Tibial artery (tissue), 4 donors: ENCODE measurements at regions not wholly inside any gene's neighbourhood (a gene's known extent, or its start where the extent isn't known, plus 50 kb on each side); places are given as distances from the start of the nearest gene placed in this dataset.
A peak's percentile ranks its signal among the peaks of the same experiment; 100 is the strongest.

ENCODE experiments used
- DNase-seq, 2 donors: peaks; one replicate each; pipeline ENCODE4 v3.0.0-alpha.2; 2019
- H3K27ac ChIP-seq, 2 donors: fragments of 200-600 bp; sonication (generic) in 1 of 2; 1 replicate in 1 of 2; 2 replicates in 1 of 2; pipeline ENCODE4 v1.5.1; 2018 to 2019; ENCODE audit warnings: mild to moderate bottlenecking in 1 of 2
- H3K27me3 ChIP-seq, 2 donors: fragments of 200-600 bp; sonication (generic) in 1 of 2; one replicate each; pipeline versions ENCODE4 v1.5.1 to v1.6.0; 2016 to 2019
- H3K36me3 ChIP-seq, 3 donors: fragments of 200-600 bp; sonication (generic) in 2 of 3; one replicate each; pipeline ENCODE4 v1.5.1; 2016 to 2019; ENCODE audit warnings: mild to moderate bottlenecking in 2 of 3
- H3K4me1 ChIP-seq, 4 donors: fragments of 200-600 bp; sonication (generic) in 2 of 4; 1 replicate in 3 of 4; 2 replicates in 1 of 4; pipeline ENCODE4 v1.5.1; 2016 to 2019
- H3K4me3 ChIP-seq, 2 donors: fragments of 200-600 bp; sonication (generic) in 1 of 2; 1 replicate in 1 of 2; 2 replicates in 1 of 2; pipeline ENCODE4 v1.5.1; 2018 to 2019; ENCODE audit warnings: mild to moderate bottlenecking in 2 of 2
- H3K9me3 ChIP-seq, 3 donors: fragments of 200-600 bp; sonication (generic) in 1 of 3; one replicate each; pipeline ENCODE4 v1.5.1; 2016 to 2019
- CTCF ChIP-seq, 2 experiments: fragments of 200-600 bp in 1 of 2; fragments of 450-650 bp in 1 of 2; IDR thresholded peaks; one replicate each; pipeline ENCODE4 v1.5.1; 2017 to 2019; ENCODE audit warnings: antibody characterized with exemption in 2 of 2, mild to moderate bottlenecking in 1 of 2, moderate library complexity in 1 of 2
- intact Hi-C: fragments of 100-400 bp; cut with DNase I; formaldehyde crosslinking; loops from one replicate; pipeline ENCODE4 v1.15.0; 2023; ENCODE audit warnings: low total_unique reads

GRCh38 chr3:29138171-29138570, 142.7 kb upstream of the RBMS3 start:
- Histone ChIP-seq H3K36me3 (no peaks in the 10 kb centered on the region), H3K4me3 (no peak overlapping the region), H3K9me3 (no peaks in the 10 kb centered on the region), H3K27ac (no peak overlapping the region), H3K4me1 (peaks cover 0 to 24% (median 6%) of the 10 kb centered on the region in 4 donors), H3K27me3 (no peaks in the 10 kb centered on the region)
- DNase-seq: no peak
- TF ChIP-seq CTCF (IDR thresholded peaks at IDR 0.05): no peak
- intact Hi-C loops: no loop called here

GRCh38 chr3:29140666-29141065, 140.2 kb upstream of the RBMS3 start:
- Histone ChIP-seq H3K27ac (peak overlapping the region; percentile 32 to 56), H3K27me3 (no peaks in the 10 kb centered on the region), H3K36me3 (no peaks in the 10 kb centered on the region), H3K4me1 (peaks cover 0 to 24% (median 6%) of the 10 kb centered on the region in 4 donors), H3K4me3 (no peak overlapping the region), H3K9me3 (no peaks in the 10 kb centered on the region)
- TF ChIP-seq CTCF (IDR thresholded peaks at IDR 0.05): no peak
- DNase-seq: no peak
- intact Hi-C loops: no loop called here

GRCh38 chr3:29141197-29141917, 139.5 kb upstream of the RBMS3 start:
- peaks cover 0 to 24% (median 6%) of the 10 kb centered on the region in 4 donors for H3K4me1 ChIP-seq
- intact Hi-C loops: no loop called here
- no peak overlapping the region for H3K4me3 ChIP-seq
- no peaks in the 10 kb centered on the region for H3K36me3 ChIP-seq
- TF ChIP-seq CTCF (IDR thresholded peaks at IDR 0.05): no peak
- H3K9me3 ChIP-seq: no peaks in the 10 kb centered on the region
- no peaks in the 10 kb centered on the region for H3K27me3 ChIP-seq
- no peak for DNase-seq
- peak overlapping the region; percentile 45 to 56 for H3K27ac ChIP-seq

- no peak overlapping the region for H3K4me3 ChIP-seq
- H3K4me1 ChIP-seq: peaks cover 0 to 24% (median 6%) of the 10 kb centered on the region in 4 donors
- no peak for TF ChIP-seq CTCF (IDR thresholded peaks at IDR 0.05)
- H3K36me3 ChIP-seq: no peaks in the 10 kb centered on the region
- no peaks in the 10 kb centered on the region for H3K27me3 ChIP-seq
- intact Hi-C loops: no loop called here
- no peak for DNase-seq
- H3K9me3 ChIP-seq: no peaks in the 10 kb centered on the region
- H3K27ac ChIP-seq: peak overlapping the region; percentile 45 to 56
Observed at GRCh38 chr3:29141918-29142275, 139.0 kb upstream of the RBMS3 start.

GRCh38 chr3:29143151-29143550, 137.7 kb upstream of the RBMS3 start:
- Histone ChIP-seq H3K27me3 (no peaks in the 10 kb centered on the region), H3K4me3 (no peak overlapping the region), H3K27ac (no peak overlapping the region), H3K9me3 (no peaks in the 10 kb centered on the region), H3K4me1 (peaks cover 0 to 24% (median 6%) of the 10 kb centered on the region in 4 donors), H3K36me3 (no peaks in the 10 kb centered on the region)
- DNase-seq: no peak
- intact Hi-C loops: no loop called here
- TF ChIP-seq CTCF (IDR thresholded peaks at IDR 0.05): no peak
